Left colon (tissue), 2 donors: ENCODE measurements at regions not wholly inside any gene's neighbourhood (a gene's known extent, or its start where the extent isn't known, plus 50 kb on each side); places are given as distances from the start of the nearest gene placed in this dataset.

Experiments used
- ATAC-seq: fragments of 200-7000 bp; cut with Tn5 transposase; one replicate; pipeline ENCODE4 v1.9.1; 2020; ENCODE audit warnings: mild to moderate bottlenecking, moderate library complexity
- DNase-seq, 2 donors: peaks; one replicate each; pipeline ENCODE4 v3.0.0-alpha.2; 2020
- intact Hi-C, 2 donors: fragments of 100-400 bp; cut with DNase I in 1 of 2; cut with micrococcal nuclease in 1 of 2; formaldehyde crosslinking; loops; one replicate each; pipeline versions ENCODE4 v1.11.2 to v1.14.0; 2022; cut with DNase I, micrococcal nuclease
- donor health status: DM: no; HTN: no; CAD: no.
- donor health status: DM: yes; HTN: yes; CAD: no.

GRCh38 chr1:187396929-187397796 is 568.4 kb downstream of the PLA2G4A start:
- no peak for DNase-seq
- ATAC-seq, result no peak
- intact Hi-C loops, result no loop called here

GRCh38 chr1:187408212-187409004 is 579.7 kb downstream of the PLA2G4A start:
- DNase-seq (no peak), ATAC-seq (no peak)
- intact Hi-C loops, result no loop called here

- no peak for DNase-seq
Observed at GRCh38 chr1:187409341-187409740, 580.6 kb downstream of the PLA2G4A start.

GRCh38 chr1:187411118-187411517 is 582.4 kb downstream of the PLA2G4A start:
- ATAC-seq, result no peak
- intact Hi-C loops, result no loop called here
- DNase-seq, result no peak

More at GRCh38 chr1:187409341-187409740, 580.6 kb downstream of the PLA2G4A start:
- no peak for ATAC-seq
- intact Hi-C loops, result no loop called here

- DNase-seq (no peak), ATAC-seq (no peak)
- intact Hi-C loops, result no loop called here
Observed at GRCh38 chr1:187413405-187414169, 584.8 kb downstream of the PLA2G4A start.

GRCh38 chr1:187415065-187415464 is 586.3 kb downstream of the PLA2G4A start:
- no peak for DNase-seq
- no peak for ATAC-seq
- intact Hi-C loops, result no loop called here

- intact Hi-C loops, result no loop called here
- DNase-seq, result no peak
- ATAC-seq, result no peak
Observed at GRCh38 chr1:187417520-187417919, 588.8 kb downstream of the PLA2G4A start.

GRCh38 chr1:187433598-187433997 is 604.8 kb downstream of the PLA2G4A start:
- no peak for ATAC-seq
- DNase-seq, result no peak
- intact Hi-C loops, result no loop called here

GRCh38 chr1:187442603-187443002 is 613.9 kb downstream of the PLA2G4A start:
- intact Hi-C loops, result no loop called here
- ATAC-seq, result no peak
- DNase-seq, result no peak

- DNase-seq (no peak), ATAC-seq (no peak)
- intact Hi-C loops, result no loop called here
Observed at GRCh38 chr1:187443939-187444338, 615.2 kb downstream of the PLA2G4A start.

- DNase-seq (no peak), ATAC-seq (no peak)
- intact Hi-C loops, result no loop called here
Observed at GRCh38 chr1:187445066-187445465, 616.3 kb downstream of the PLA2G4A start.

GRCh38 chr1:187451238-187451637 is 622.5 kb downstream of the PLA2G4A start:
- intact Hi-C loops, result no loop called here
- ATAC-seq, result no peak
- no peak for DNase-seq

GRCh38 chr1:187454010-187454409 is 625.3 kb downstream of the PLA2G4A start:
- DNase-seq (no peak), ATAC-seq (no peak)
- intact Hi-C loops, result no loop called here

GRCh38 chr1:187456446-187456845 is 627.7 kb downstream of the PLA2G4A start:
- ATAC-seq (no peak), DNase-seq (no peak)
- intact Hi-C loops, result no loop called here

GRCh38 chr1:187460093-187460492 is 631.3 kb downstream of the PLA2G4A start:
- DNase-seq (no peak), ATAC-seq (no peak)
- intact Hi-C loops, result no loop called here

- intact Hi-C loops, result no loop called here
- ATAC-seq, result no peak
Observed at GRCh38 chr1:187464320-187464719, 635.6 kb downstream of the PLA2G4A start.

GRCh38 chr1:187465441-187465840 is 636.7 kb downstream of the PLA2G4A start:
- intact Hi-C loops, result no loop called here
- no peak for DNase-seq
- ATAC-seq, result no peak

More at GRCh38 chr1:187464320-187464719, 635.6 kb downstream of the PLA2G4A start:
- DNase-seq, result no peak

GRCh38 chr1:187469836-187470235 is 641.1 kb downstream of the PLA2G4A start:
- intact Hi-C loops, result no loop called here
- DNase-seq (no peak), ATAC-seq (no peak)

GRCh38 chr1:187471555-187471954 is 642.8 kb downstream of the PLA2G4A start:
- ATAC-seq (no peak), DNase-seq (no peak)
- intact Hi-C loops, result no loop called here
